NCI-H345 treated with DMSO at 0.1 percent for 48 hours (cell line): ENCODE measurements at regions not wholly inside any gene's neighbourhood (a gene's known extent, or its start where the extent isn't known, plus 50 kb on each side); places are given as distances from the start of the nearest gene placed in this dataset.
A peak's percentile ranks its signal among the peaks of the same experiment; 100 is the strongest.
"Not testable (repeated sequence)": the region's sequence is repeated elsewhere in the genome, so short reads cannot be mapped to it uniquely, and the experiment has no call there.

Experiments used
- DNase-seq: peaks from one replicate; lab custom pipeline; 2025; ENCODE audit not compliant: unreplicated experiment; lab: John Stamatoyannopoulos, UW

DNA sequence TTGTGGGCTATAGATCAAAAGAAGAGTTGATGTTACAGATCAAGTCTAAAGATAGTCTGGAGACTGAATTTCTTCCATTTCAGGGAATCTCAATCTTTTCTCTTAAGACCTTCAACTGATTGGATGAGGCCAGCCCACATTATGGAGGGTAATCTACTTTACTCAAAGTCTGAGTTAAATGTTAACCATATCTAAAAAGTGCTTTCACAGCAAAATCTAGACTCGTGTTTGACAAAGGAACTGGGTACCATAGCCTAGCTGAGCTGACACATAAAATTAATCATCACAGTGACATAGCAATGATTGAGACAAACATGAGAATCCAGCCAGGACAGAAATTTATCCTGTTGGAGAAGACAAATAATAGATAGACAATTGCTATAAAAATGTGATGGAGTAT is 407.9 kb upstream of the GRM7 start:
- no peak for DNase-seq

DNA sequence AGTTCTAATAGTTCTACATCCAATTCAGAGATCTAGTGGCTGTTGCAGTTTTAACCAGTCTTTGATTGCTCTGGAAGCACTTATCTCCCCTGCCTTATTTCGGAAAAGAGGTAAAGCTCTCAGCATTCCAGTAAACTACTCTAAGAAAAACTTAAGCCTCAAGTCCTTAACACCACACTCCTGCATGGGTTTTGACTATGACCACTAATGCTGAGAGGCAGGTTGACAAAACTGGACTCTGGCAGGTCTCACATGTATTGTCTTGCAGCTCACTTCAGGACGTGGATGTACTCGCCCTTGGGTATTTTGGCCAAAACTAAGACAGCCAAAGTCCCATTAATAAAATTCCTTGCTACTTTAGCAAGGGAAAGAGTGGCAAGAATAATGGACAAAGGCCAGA is 405.9 kb upstream of the GRM7 start:
- no peak for DNase-seq

DNA sequence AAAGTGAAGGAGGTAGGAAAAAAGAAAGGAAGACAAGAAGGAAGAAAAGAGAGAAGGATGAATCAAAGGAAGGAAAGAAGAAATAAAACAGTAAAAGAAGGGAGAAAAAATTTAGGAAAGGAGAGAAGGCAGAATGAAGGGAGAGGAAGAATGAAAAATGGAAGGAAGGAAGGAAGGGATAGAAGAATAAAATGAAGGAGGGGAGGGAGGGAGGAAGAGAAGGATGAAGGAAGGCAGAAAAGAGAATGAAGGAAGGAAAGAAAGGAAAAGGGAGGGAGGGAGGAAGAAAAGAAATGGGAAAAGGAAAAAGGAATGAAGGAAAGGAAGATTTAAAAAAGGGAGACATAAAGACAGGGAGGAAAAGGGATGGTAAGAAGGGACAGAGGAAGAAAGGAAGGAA is 393.7 kb upstream of the GRM7 start:
- no peak for DNase-seq

DNA sequence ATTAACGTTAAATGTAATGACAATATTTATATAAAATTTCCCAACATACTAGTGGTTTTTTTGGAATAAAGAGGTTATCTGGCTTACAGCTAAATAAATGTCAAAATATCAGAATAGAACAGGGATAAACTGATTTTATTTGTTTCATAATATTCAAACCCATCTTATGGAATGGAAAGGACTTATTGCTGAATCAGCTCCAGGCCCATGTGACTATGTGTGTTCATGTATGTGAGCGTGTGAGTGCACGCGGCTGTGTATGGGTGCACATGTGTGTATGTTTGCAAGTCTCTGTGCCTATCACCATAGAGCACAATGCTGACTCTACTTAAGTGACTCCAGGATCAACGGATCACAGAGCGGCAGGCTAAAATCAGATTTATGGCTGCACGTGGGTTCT is 392.3 kb upstream of the GRM7 start:
- DNase-seq = no peak

DNA sequence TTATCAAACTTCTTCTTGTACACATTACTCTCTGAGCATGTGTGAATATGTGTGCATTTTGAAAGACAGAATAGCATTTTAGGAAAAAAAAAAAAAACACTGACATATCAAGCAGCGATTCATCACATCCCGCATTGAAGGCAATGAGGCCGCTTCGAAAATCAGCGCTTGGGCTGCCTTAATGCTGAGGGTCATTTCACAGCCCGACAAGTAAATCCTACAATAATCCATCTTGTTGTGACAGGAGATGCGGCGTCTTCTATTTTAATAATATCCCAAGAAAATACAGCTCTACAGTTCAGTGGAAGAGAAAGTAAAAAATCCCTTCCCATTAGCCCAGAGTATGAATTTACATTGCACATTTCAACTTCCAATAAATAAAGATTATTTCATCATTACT is 389.2 kb upstream of the GRM7 start:
- no peak for DNase-seq

DNA sequence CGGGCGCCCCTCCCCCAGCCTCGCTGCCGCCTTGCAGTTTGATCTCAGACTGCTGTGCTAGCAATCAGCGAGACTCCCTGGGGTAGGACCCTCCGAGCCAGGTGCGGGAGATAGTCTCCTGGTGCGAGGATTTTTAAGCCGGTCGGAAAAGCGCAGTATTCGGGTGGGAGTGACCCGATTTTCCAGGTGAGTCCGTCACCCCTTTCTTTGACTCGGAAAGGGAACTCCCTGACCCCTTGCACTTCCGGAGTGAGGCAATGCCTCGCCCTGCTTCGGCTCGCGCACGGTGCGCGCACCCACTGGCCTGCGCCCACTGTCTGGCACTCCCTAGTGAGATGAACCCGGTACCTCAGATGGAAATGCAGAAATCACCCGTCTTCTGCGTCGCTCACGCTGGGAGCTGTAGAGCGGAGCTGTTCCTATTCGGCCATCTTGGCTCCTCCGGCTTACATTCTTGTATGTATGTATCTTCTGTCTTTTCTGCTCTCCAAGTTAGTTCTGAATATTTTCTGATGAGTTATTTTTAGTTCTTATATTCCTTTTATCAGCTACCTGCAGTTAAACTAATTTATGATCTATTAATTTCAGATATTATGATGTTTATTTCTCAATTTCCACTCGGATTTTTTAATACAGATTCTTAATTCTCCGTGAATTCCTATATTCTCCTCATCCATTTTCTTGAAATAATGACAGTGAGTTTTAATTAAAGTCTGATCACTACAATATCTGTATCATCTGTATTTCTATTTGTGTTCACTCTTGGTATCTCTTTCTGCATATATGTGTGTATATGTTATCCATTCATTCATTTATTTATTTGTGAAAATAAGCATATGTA is 370.2 kb upstream of the GRM7 start:
- DNase-seq = not testable (repeated sequence)

DNA sequence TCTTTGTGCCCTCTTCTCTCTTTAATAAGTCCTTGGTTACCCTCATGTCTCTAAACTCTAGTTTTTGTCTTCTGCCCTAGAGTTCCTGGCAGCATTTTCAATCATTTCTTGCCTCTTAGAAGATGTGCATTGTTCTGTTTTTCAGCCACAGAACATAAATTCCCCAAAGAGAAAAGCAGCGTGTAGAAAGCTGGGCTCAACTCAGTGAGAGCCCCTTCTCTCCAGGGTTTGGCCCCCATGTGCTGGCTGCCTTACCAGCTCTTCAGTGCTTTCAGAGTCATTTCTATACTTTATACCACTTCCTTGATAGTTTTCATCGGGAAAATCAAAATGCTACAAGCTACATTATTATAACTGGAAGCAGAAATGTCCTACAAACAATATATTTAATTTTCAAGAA is 369.1 kb upstream of the GRM7 start:
- DNase-seq = no peak

DNA sequence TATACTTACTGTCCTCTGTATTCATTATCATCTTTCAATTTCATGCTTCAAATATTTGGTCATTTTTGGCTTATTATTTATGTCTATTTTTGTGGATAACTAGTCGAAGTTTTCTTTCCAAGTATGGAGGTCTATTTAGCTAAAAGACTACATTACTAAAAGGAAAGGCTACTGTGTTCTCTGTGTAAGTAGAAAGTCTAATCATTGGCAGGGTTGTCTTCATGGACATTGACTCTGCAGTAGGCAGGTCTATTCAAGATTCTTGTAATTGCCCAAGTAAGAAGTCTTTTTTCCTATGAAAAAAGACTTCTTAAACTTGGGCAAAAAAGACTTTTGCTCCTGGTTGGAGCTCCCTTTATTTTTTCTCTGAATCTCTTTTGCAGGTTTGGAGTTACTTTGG is 368.6 kb upstream of the GRM7 start:
- no peak for DNase-seq

DNA sequence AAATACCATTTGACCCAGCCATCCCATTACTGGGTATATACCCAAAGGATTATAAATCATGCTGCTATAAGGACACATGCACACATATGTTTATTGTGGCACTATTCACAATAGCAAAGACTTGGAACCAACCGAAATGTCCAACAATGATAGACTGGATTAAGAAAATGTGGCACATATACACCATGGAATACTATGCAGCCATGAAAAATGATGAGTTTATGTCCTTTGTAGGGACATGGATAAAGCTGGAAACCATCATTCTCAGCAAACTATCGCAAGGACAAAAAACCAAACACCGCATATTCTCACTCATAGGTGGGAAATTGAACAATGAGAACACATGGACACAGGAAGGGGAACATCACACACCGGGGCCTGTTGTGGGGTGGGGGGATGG is 362.0 kb upstream of the GRM7 start:
- DNase-seq = not testable (repeated sequence)

DNA sequence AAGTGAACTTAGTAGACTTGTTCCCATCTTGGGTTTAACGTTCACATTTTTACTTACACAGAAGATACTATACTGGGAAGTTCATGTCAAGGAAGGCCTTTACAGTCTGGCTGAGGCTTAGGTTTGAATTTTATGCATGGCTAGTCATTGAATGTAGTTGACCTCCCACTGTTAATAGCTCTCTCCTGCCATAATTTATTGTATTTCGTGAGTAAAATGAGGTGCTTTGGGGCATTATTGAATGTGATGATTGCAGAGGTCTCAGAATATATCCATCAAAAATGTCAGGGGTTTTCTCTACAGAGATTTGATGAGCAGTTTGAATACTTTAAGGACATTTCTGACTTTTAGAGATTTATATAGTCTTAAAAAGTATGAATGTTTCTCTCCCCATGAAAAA is 356.6 kb upstream of the GRM7 start:
- no peak for DNase-seq

DNA sequence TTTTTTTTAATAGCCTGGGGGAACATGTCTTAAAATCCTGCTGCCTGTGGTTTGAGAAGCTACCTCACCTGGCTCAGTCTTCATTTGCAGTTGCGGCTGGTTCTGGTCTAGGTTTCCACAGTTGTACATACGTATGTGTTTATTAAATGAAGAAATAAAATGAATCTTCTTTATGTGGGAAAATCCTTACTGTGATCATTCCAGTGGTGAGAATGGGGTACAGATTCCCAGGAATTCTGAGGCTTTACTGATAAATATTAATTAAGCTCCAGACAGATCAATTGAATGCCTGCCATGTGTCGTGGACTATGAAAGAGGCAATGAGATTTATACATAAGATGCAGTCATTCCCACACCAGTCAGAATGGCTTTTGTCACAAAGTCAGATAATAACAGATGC is 356.1 kb upstream of the GRM7 start:
- no peak for DNase-seq

DNA sequence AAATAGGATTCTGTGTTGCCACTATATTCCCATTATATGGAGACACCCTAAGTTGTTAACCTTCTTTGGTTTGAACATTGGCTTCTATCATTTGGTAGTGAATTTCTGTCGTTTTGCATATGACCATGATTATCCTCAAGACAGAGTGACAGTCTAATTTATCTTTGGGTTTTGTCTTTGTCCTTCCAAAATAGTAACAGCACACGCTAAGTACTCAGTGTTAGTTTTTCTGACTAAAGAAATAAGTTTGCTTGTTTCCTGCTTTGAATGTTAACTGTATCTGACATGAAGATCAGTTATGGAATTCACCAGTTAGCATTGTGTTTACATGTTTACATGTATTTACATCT is 352.5 kb upstream of the GRM7 start:
- DNase-seq = no peak

DNA sequence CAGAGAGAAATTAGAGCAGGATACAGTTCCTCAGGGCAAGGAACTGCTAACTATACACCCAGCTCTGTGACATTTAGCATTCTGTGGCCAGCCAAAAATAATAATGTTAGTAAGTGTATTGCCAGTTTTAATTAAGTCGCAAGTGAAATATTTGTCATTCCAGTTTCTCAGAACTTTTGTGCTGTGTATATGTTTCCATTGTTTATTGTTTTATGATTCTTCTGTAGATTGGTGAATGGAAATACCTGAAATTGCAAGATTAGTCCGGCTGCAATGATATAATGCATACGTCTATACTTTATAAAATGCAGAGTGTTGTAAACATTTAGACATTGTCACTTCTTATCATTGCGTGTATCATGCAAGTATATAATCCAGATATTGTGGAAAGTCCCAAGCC is 351.3 kb upstream of the GRM7 start:
- no peak for DNase-seq

DNA sequence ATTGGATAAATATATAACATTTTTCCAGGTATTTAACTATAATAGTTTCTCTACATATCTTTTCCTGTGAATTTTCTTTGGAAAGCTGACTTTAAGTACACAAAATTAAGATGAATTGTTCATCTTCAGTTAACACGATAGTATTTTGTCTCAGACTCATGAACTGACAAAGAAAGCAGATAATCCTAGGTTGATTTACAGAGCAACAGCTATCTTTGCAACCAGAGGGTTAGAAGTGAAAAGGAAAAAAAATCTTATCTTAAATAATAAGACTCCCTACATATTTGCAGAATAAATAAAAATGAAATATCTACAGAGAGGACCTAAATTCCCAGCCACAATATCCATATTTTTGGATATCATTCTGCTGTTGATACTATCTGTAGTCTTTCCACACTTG is 350.2 kb upstream of the GRM7 start:
- no peak for DNase-seq

DNA sequence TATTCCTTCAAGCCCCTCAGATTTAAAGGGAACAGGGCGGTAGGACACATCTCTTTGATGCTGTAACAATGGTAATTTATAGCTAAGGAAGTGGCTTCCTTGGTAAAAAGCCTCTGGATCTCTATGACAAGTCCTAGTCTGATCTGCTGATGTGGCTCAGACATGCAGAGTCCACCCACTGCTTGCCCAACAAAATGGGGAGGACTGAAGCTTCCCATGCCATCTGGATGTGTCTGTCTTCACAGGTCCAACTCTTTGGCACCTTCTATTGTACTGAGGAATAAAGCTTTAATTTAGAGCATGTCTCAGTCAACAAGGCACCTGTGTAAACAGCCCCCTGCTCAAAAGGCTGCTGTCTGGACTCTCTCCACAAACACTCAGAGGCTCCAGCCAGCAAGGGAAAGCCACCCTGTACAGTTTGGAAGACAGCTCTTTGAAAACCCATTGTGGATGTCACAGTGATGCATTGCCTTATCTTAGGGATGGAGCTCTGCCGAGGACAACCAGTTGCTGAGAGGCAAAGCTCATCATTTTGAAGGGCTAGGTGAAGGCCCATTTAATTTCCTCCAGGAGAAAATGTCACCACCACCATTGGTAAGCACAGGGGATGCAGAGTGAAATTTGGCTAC is 348.6 kb upstream of the GRM7 start:
- peak; percentile 73 for DNase-seq

DNA sequence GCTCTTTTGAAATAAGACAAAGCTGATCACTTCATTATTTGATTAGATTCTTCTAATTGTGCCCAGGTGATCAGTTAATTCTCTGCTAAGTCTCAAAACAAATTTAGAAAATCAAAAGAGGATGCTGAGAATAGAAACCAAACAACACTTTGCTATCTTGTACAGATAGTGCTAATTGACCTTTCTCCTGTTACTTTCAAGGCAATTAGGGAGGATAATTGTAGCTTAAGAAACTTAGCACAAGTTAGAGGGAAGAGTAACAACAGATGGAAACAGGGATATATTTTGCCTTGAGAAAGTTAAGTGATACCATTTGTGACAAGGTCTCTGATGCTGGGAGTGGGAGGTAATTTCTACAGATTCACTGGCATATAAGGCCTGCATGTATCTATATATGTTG is 344.8 kb upstream of the GRM7 start:
- DNase-seq = no peak

DNA sequence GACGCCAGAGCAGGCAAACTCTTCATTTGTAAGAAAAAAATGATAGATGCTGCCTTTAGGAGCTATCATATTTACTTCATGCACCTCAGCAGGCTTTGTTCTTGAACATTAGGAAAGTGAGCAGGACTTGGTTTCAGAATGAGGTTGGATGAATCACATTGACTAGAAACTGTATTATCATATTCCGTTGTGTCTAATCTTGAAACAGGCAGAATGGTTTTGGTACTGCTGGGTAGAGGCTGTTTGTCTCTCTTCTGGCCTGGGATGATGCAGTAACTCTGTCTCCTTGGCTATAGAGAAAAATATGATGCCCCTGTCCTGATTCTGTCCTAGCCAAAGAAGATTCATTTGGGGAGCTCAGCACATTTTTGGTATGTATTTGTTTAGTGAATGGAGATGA is 344.2 kb upstream of the GRM7 start:
- no peak for DNase-seq

DNA sequence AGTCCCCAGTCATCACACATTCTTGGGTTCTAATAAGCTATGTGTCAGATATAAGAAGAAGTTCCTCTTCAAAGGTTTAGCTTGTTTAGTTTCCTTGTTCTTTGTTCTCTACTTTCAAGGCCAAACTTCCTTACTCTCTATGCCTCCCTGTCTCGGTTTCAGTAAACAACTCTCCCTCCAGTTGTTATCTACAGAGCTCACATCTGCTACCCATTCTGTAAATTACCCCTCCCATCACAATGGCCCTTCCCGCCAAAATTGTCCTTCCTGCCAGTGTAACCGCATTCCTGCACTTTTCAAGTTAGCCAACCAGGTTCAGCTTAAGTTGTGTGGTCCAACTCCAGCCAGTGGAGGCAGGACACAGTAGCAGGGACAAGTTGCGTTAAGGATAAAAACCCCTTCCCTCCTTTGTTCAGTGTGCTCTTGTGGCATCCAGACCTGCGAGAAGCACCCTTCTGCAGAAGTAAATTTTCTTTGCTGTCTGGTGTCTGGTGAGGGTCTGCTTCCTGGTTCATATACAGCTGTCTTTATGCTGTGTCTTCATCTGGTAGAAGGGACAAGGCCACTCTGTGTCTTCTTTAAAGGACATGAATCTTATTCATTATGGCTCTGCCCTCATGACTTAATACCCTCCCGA is 342.1 kb upstream of the GRM7 start:
- no peak for DNase-seq

DNA sequence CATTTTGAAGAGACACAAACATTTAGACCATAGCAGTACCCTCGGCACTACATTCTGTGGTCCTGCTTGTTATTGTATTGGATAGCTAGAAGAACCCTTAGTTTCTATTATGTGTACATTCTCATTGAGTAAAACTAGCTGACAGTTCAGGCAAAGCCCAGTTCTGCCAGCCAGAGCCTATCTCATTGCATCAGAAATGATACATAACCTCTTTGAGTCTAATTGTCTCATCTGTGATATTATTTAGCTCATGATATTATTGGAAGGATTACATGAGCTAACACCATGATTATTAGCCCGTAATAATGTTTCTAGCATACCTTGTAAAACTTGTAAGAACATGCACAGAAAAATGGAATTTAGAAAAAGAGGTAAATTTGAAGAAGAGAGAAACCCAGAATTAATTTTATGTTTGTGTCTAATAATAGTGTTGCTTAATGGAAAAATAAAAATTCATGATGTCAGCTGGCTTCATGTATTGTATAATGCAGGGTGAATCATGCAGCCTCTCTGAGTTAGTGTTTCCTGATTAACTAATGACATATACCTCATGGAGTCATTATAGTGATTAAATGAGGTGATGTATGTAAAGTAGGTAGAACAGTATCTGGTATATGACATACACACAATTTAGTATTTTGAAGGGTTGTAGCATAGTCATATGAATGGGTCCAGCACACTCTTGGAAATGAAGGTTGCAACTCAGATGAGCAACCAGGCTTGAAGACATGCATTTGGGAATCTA is 339.4 kb upstream of the GRM7 start:
- DNase-seq = no peak

DNA sequence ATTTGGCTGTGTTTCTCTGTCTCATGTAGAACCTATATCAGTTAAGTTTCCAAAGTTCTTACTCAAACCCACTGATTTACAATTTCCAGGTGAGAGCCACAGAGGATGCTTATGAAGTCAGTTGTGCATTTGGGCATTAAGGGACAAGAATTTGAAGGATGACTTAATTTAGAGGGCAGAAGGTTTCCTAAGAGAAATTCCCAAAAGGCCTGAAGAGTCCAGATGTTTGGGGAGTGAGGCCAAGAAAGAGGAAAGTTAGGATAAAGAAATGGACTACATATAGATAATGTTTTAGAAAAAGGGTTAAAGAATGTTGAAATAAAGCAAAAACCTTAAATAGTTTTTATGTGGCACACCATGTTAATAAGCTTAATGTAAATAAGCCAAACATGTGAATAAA is 338.7 kb upstream of the GRM7 start:
- no peak for DNase-seq

DNA sequence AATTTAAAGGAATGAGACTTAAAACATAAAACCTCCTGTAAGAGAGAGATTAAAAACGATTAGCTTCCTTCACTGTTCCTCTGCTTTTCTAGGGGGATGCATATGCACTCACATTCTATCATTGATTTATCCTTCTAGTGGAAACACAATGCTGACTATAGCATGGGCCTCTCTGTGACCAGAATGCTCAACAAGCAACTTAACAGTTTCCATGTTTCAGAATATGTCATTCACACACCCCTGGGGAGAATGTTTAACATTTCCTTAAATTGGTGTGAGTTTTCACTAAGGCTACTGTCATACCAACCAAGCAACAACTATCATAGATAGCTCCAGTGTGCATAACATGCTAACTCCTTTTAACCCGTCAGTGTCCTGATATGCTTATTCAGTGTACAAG is 337.9 kb upstream of the GRM7 start:
- DNase-seq = no peak

DNA sequence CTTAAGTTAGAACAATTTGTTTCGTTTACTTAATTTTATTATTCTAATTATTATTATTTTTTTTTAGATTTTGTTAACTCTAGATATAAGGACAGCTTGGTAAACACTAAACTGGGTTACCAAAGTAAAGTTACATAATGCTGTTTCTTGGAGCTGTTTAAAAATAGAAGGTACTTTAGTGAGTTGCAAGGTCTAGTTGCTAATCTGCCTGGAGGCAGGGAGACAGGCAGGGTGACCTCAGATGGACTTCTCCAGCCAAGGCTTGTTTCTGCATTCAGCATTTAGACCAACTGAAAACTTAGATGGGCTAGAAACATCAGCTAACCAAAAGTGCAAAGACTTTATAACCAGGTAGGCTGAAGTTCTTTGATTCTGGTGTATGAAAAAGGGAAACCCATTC is 336.4 kb upstream of the GRM7 start:
- DNase-seq = no peak
